ENCODE measurements at regions not wholly inside any gene's neighbourhood (a gene's known extent, or its start where the extent isn't known, plus 50 kb on each side); places are given as distances from the start of the nearest gene placed in this dataset.

DNA sequence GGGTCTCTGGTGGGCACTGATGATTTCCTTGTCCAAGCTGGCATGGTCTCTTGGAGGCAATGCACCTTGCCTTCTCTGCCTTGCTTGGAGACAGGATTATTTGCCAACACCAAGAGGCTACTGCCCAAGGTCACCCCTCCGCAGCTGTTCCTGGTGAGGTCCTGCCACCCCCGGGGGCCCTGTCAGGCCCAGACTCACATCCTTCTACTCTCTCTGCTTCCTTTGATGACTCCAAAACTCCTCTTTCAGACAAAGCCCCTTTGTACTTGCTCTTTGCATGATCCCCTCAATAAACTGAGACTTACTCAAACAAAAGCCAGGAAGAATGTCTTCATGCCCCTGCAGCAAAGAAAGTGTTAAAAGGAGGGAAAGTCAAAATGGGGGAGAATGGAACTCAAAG, 137.7 kb downstream of the MEX3B start:
- H3K4me3 Mint-ChIP-seq: no peak overlapping the region
- no peak overlapping the region for H3K27ac Mint-ChIP-seq
- H3K9me3 Mint-ChIP-seq: peaks cover 0 to 4% (median 0%) of the 10 kb centered on the region in 7 donors
- H3K4me1 Mint-ChIP-seq: no peaks in the 10 kb centered on the region
- H3K36me3 Mint-ChIP-seq: no peaks in the 10 kb centered on the region
- no peak for DNase-seq
- no peak for ATAC-seq (ENCODE audit: low read depth in 2 of 2)
- peaks cover 5 to 13% (median 6%) of the 10 kb centered on the region in 3 donors for H3K27me3 Mint-ChIP-seq

DNA sequence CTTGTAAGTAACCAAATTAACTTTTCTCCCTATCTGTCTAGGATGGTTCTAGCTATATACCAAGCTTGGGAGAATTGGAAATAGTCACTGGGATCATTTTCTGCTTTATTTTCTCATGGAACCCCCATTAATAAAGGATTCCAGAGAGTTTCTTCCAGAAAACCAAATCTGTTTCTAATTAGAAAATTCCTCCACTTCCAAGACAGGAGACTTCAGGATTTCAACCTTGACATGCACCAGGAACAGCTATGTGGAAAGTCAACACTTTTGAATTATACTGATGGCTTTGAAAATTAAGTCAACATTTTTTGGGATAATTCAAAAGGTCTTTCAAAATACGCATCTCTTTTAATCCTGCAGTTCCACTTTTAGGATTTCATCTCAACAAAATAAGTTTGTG, 138.3 kb downstream of the MEX3B start:
- no peak for ATAC-seq (ENCODE audit: low read depth in 2 of 2)
- Mint-ChIP-seq H3K4me3 (no peak overlapping the region), H3K9me3 (peaks cover 0 to 4% (median 0%) of the 10 kb centered on the region in 7 donors), H3K4me1 (no peaks in the 10 kb centered on the region), H3K27ac (no peak overlapping the region), H3K27me3 (peaks cover 5 to 14% (median 6%) of the 10 kb centered on the region in 3 donors), H3K36me3 (no peaks in the 10 kb centered on the region)
- DNase-seq: no peak

- peaks cover 0 to 5% (median 0%) of the 10 kb centered on the region in 7 donors for H3K9me3 Mint-ChIP-seq
- no peaks in the 10 kb centered on the region for H3K36me3 Mint-ChIP-seq
- no peaks in the 10 kb centered on the region for H3K4me1 Mint-ChIP-seq
- no peak for DNase-seq
- no peak overlapping the region for H3K4me3 Mint-ChIP-seq
- H3K27me3 Mint-ChIP-seq: peaks cover 14 to 18% (median 17%) of the 10 kb centered on the region in 3 donors
- no peak overlapping the region for H3K27ac Mint-ChIP-seq
- no peak for ATAC-seq (ENCODE audit: low read depth in 2 of 2)
Measured at GRCh38 chr15:81905889-81906288, 139.9 kb downstream of the MEX3B start.

- no peak for DNase-seq
- Mint-ChIP-seq H3K36me3 (no peaks in the 10 kb centered on the region), H3K27me3 (peaks cover 17 to 27% (median 23%) of the 10 kb centered on the region in 3 donors), H3K4me1 (no peaks in the 10 kb centered on the region), H3K27ac (no peak overlapping the region), H3K9me3 (peaks cover 0 to 4% (median 0%) of the 10 kb centered on the region in 7 donors), H3K4me3 (no peak overlapping the region)
- no peak for ATAC-seq (ENCODE audit: low read depth in 2 of 2)
Measured at GRCh38 chr15:81901319-81901718, 144.5 kb downstream of the MEX3B start.

DNA sequence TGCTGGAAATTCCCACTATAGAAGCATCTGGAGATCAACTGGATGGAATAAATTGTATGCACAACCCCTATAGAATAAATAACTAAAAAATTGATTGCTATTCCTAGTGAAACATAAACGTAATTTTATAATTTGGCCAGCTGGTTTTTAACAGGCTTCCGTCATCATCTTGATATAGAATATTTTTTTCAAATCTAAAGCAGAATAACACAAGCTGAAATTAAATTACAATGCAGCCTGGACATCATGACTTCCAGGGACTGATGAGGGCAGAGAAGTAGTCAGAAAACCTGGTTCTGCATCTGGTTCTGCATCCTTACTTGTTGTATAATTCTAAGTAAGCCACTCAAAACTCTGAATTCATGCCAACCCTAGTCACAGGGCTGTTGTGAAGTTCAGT, 146.1 kb downstream of the MEX3B start:
- H3K4me1 Mint-ChIP-seq: no peaks in the 10 kb centered on the region
- DNase-seq (no peak), ATAC-seq (ENCODE audit: low read depth in 2 of 2) (no peak)
- peaks cover 0 to 4% (median 0%) of the 10 kb centered on the region in 7 donors for H3K9me3 Mint-ChIP-seq
- H3K4me3 Mint-ChIP-seq: no peak overlapping the region
- H3K27ac Mint-ChIP-seq: no peak overlapping the region
- H3K27me3 Mint-ChIP-seq: peaks cover 16 to 25% (median 17%) of the 10 kb centered on the region in 3 donors
- H3K36me3 Mint-ChIP-seq: no peaks in the 10 kb centered on the region

DNA sequence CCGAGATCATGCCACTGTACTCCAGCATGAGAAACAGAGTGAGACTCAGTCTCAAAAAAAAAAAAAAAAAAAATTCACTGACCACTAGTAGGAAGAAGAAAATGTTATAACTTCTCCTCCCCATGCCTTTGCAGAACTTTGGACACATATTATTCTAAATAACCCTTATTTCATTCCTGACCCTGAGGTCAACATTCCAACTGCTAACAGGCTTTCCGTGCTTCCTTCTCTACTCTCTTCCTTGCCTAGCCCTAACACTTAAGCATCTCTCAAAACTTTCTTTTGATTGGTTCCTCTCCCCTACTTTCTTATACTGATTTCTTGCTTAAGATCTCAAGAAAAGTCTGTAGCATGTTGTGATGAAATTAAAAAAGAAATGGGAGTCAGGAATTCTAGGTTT, 146.8 kb downstream of the MEX3B start:
- no peak overlapping the region for H3K4me3 Mint-ChIP-seq

GRCh38 chr15:81897057-81897677, 148.7 kb downstream of the MEX3B start:
- no peak overlapping the region for H3K27ac Mint-ChIP-seq
- peaks cover 12 to 21% (median 16%) of the 10 kb centered on the region in 3 donors for H3K27me3 Mint-ChIP-seq
- H3K4me1 Mint-ChIP-seq: no peaks in the 10 kb centered on the region
- H3K36me3 Mint-ChIP-seq: no peaks in the 10 kb centered on the region
- ATAC-seq (ENCODE audit: low read depth in 2 of 2): no peak
- H3K4me3 Mint-ChIP-seq: no peak overlapping the region
- peaks cover 0 to 2% (median 0%) of the 10 kb centered on the region in 7 donors for H3K9me3 Mint-ChIP-seq
- no peak for DNase-seq

More for the DNA sequence above, 146.8 kb downstream of the MEX3B start:
- no peaks in the 10 kb centered on the region for H3K4me1 Mint-ChIP-seq
- no peaks in the 10 kb centered on the region for H3K36me3 Mint-ChIP-seq
- DNase-seq (no peak), ATAC-seq (ENCODE audit: low read depth in 2 of 2) (no peak)
- H3K27ac Mint-ChIP-seq: no peak overlapping the region
- peaks cover 16 to 25% (median 17%) of the 10 kb centered on the region in 3 donors for H3K27me3 Mint-ChIP-seq
- peaks cover 0 to 4% (median 0%) of the 10 kb centered on the region in 7 donors for H3K9me3 Mint-ChIP-seq

DNA sequence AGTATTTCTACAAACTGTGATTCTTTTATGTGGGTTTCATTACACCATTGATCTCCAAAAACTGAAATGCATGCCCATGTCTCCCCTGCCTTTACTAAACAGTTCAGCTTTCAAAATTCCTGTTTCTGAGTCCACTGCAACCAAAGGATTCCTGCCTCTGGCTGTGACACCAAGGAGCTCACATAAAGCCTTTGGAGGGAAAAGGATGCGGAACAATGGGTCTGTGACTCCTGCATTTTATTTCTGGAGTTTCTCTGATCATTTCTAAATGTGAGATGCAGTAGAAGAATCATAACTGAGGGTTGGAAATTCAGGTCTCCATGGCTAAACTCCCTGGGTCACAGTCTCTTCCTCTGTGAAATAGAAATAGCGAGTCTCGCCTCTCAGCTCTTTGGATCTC, 149.5 kb downstream of the MEX3B start:
- Mint-ChIP-seq H3K9me3 (no peaks in the 10 kb centered on the region), H3K27ac (no peak overlapping the region), H3K4me1 (no peaks in the 10 kb centered on the region), H3K36me3 (no peaks in the 10 kb centered on the region), H3K4me3 (no peak overlapping the region), H3K27me3 (peaks cover 3 to 21% (median 9%) of the 10 kb centered on the region in 3 donors)
- ATAC-seq (ENCODE audit: low read depth in 2 of 2): no peak
- DNase-seq: no peak

- ATAC-seq (ENCODE audit: low read depth in 2 of 2) (no peak), DNase-seq (no peak)
- Mint-ChIP-seq H3K27me3 (peaks cover 0 to 21% (median 3%) of the 10 kb centered on the region in 3 donors), H3K27ac (no peak overlapping the region), H3K4me3 (no peak overlapping the region), H3K36me3 (no peaks in the 10 kb centered on the region), H3K4me1 (no peaks in the 10 kb centered on the region), H3K9me3 (no peaks in the 10 kb centered on the region)
Measured at GRCh38 chr15:81895723-81896122, 150.1 kb downstream of the MEX3B start.

GRCh38 chr15:81894061-81894460, 151.8 kb downstream of the MEX3B start:
- ATAC-seq (ENCODE audit: low read depth in 2 of 2): no peak
- Mint-ChIP-seq H3K27ac (no peak overlapping the region), H3K9me3 (no peaks in the 10 kb centered on the region), H3K4me3 (no peak overlapping the region), H3K36me3 (no peaks in the 10 kb centered on the region), H3K27me3 (peaks cover 0 to 16% (median 0%) of the 10 kb centered on the region in 3 donors), H3K4me1 (no peaks in the 10 kb centered on the region)
- DNase-seq: no peak

- DNase-seq (no peak), ATAC-seq (ENCODE audit: low read depth in 2 of 2) (no peak)
- H3K9me3 Mint-ChIP-seq: no peaks in the 10 kb centered on the region
- no peak overlapping the region for H3K27ac Mint-ChIP-seq
- H3K4me3 Mint-ChIP-seq: no peak overlapping the region
- H3K4me1 Mint-ChIP-seq: no peaks in the 10 kb centered on the region
- peaks cover 0 to 13% (median 0%) of the 10 kb centered on the region in 3 donors for H3K27me3 Mint-ChIP-seq
- no peaks in the 10 kb centered on the region for H3K36me3 Mint-ChIP-seq
Measured at GRCh38 chr15:81893182-81893835, 152.5 kb downstream of the MEX3B start.

GRCh38 chr15:81890496-81890895, 155.3 kb downstream of the MEX3B start:
- no peaks in the 10 kb centered on the region for H3K36me3 Mint-ChIP-seq
- ATAC-seq (ENCODE audit: low read depth in 2 of 2) (no peak), DNase-seq (no peak)
- no peaks in the 10 kb centered on the region for H3K4me1 Mint-ChIP-seq
- no peak overlapping the region for H3K4me3 Mint-ChIP-seq
- peaks cover 0 to 12% (median 3%) of the 10 kb centered on the region in 7 donors for H3K9me3 Mint-ChIP-seq
- H3K27me3 Mint-ChIP-seq: peaks cover 8 to 9% (median 9%) of the 10 kb centered on the region in 3 donors
- no peak overlapping the region for H3K27ac Mint-ChIP-seq

DNA sequence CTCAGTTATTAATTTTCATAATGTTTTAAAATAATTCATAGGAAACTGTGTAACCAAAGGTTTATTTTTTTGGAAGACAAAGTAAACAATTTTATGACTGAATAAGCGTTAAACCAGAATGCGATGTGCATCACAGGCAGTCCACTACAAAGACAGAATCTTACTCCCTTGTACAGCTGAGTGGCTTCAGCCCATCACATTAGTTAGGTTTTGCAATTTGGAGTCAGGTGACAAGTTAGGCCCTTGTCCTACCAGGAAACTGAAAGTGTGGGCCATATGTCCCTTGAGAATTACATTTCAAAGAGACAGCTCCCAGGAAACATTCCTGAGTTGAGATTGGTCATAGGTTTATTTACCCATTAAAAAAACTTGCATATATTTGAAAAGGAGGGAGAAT, 156.3 kb downstream of the MEX3B start:
- DNase-seq (no peak), ATAC-seq (ENCODE audit: low read depth in 2 of 2) (no peak)
- H3K36me3 Mint-ChIP-seq: no peaks in the 10 kb centered on the region
- no peak overlapping the region for H3K27ac Mint-ChIP-seq
- peaks cover 0 to 12% (median 3%) of the 10 kb centered on the region in 7 donors for H3K9me3 Mint-ChIP-seq
- no peak overlapping the region for H3K4me3 Mint-ChIP-seq
- no peaks in the 10 kb centered on the region for H3K4me1 Mint-ChIP-seq
- peaks cover 7 to 9% (median 9%) of the 10 kb centered on the region in 3 donors for H3K27me3 Mint-ChIP-seq

DNA sequence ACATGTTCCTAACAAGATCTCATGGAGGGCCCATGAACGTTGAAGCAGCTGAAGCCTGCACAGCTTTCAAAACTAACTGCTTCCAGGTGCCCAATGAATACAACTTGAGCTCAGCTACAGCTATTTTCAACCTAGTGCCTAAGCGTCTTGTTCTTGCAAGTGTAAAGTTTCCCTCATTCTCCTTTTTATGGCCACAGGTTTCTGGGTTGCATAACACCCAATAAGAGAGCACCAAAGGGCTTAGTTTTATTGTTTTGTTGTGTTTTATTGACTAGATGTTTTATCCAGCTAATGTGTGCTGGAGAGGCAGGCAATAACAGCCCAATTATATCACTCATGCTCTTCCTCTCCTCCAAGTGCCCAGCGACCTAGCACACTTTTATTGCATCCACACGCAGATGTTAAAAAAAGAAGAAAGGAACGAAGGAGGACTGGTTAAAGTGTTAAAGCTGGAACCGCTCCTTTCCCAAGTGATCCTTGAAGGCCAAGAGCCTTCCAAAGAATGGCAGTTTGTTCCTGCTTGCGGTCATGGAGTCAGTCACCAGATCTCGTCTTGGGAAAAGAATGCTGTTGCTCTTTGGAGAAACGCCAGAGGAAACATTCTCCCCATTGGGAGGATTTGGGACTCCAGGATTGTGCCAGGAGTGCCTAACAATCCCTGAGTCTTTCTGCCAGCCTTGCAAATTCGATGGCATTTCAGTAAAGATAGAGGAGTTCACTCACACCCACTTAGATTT, 156.9 kb downstream of the MEX3B start:
- Mint-ChIP-seq H3K36me3 (no peaks in the 10 kb centered on the region), H3K9me3 (peaks cover 0 to 12% (median 3%) of the 10 kb centered on the region in 7 donors), H3K27me3 (peaks cover 7 to 9% (median 9%) of the 10 kb centered on the region in 3 donors), H3K4me1 (no peaks in the 10 kb centered on the region), H3K27ac (no peak overlapping the region), H3K4me3 (no peak overlapping the region)
- DNase-seq (no peak), ATAC-seq (ENCODE audit: low read depth in 2 of 2) (no peak)

All from naive B cell (primary cell).